ENCODE measurements at regions not wholly inside any gene's neighbourhood (a gene's known extent, or its start where the extent isn't known, plus 50 kb on each side); places are given as distances from the start of the nearest gene placed in this dataset.

DNA sequence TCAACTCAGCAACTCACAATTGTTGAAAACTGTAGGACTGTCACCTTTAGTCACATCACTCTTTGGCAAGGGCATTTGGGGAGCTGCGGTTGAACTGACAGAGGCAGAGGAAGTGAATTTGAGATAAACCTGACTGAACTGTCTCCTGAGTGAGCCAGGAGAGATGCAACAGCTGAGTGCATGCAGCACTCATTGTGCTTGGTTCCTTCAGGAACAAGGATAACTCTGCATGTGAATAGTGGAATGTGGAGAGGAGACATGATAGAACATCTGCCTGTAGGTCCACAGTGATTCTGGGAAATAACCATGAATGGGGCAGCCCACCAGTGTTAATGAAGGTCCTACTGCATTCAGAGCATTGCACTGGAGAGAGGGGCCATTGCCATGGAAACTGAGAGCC is 494.7 kb downstream of the STK39 start:
- no peak for DNase-seq
- TF ChIP-seq POLR2A (IDR thresholded peaks at IDR 0.05), result no peak
- TF ChIP-seq, protein P1, sequence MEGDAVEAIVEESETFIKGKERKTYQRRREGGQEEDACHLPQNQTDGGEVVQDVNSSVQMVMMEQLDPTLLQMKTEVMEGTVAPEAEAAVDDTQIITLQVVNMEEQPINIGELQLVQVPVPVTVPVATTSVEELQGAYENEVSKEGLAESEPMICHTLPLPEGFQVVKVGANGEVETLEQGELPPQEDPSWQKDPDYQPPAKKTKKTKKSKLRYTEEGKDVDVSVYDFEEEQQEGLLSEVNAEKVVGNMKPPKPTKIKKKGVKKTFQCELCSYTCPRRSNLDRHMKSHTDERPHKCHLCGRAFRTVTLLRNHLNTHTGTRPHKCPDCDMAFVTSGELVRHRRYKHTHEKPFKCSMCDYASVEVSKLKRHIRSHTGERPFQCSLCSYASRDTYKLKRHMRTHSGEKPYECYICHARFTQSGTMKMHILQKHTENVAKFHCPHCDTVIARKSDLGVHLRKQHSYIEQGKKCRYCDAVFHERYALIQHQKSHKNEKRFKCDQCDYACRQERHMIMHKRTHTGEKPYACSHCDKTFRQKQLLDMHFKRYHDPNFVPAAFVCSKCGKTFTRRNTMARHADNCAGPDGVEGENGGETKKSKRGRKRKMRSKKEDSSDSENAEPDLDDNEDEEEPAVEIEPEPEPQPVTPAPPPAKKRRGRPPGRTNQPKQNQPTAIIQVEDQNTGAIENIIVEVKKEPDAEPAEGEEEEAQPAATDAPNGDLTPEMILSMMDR (IDR thresholded peaks at IDR 0.05 in 4 of 5, conservative IDR thresholded peaks at IDR 0.05 in 1 of 5), result no peak

DNA sequence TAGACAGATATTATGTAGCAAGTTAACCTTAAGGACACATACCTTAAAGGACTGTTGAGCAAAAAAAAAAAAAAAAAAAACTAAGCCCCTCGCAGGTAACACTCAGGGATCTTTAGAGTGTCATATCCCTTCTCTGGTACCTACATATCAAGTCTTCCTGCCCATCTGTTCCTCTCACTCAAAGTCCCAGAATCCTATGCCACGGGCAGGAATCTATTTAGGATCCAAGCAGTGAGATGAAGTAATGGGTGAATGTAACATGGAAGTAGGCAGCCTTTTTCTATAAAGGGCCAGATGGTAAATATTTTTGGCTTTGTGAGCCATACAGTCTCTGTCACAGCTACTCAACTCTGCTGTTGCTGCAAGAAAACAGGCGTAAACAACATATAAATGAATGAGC is 496.7 kb downstream of the STK39 start:
- ATAC-seq (peak; percentile 49 to 63), DNase-seq (peak; percentile 35 to 62)
- peak; percentile 35 to 40 for TF ChIP-seq POLR2A (IDR thresholded peaks at IDR 0.05)
- TF ChIP-seq, protein P1 (IDR thresholded peaks at IDR 0.05 in 4 of 5, conservative IDR thresholded peaks at IDR 0.05 in 1 of 5), result no peak
- H3K4me3 ChIP-seq, result peak overlapping the region in 2 of 4 donors; percentile 47
- no peaks in the 10 kb centered on the region for H3K27me3 ChIP-seq
- no peaks in the 10 kb centered on the region for H3K9me3 ChIP-seq
- H3K36me3 ChIP-seq, result no peaks in the 10 kb centered on the region
- H3K4me1 ChIP-seq, result peaks cover 6 to 30% of the 10 kb centered on the region in 2 donors
- peak overlapping the region; percentile 86 to 89 (median 88) for H3K27ac ChIP-seq
- in situ Hi-C loops (cut with MboI; ENCODE audit: low sequenced_read_pairs in 4 of 4), result no loop called here
- intact Hi-C loops (cut with DNase I; ENCODE audit: low total_unique reads), result loop anchor here (2.0 kb wide), 1 partner anchor 484 kb away; no protein-coding TSS in a partner anchor

More for the DNA sequence above, 494.7 kb downstream of the STK39 start:
- Histone ChIP-seq H3K4me1 (peaks cover 6 to 30% of the 10 kb centered on the region in 2 donors), H3K36me3 (no peaks in the 10 kb centered on the region), H3K27me3 (no peaks in the 10 kb centered on the region), H3K4me3 (no peak overlapping the region), H3K27ac (peak overlapping the region; percentile 20 to 89 (median 88)), H3K9me3 (no peaks in the 10 kb centered on the region)
- in situ Hi-C loops (cut with MboI; ENCODE audit: low sequenced_read_pairs in 4 of 4), result no loop called here
- intact Hi-C loops (cut with DNase I; ENCODE audit: low total_unique reads), result no loop called here
- ATAC-seq, result no peak

DNA sequence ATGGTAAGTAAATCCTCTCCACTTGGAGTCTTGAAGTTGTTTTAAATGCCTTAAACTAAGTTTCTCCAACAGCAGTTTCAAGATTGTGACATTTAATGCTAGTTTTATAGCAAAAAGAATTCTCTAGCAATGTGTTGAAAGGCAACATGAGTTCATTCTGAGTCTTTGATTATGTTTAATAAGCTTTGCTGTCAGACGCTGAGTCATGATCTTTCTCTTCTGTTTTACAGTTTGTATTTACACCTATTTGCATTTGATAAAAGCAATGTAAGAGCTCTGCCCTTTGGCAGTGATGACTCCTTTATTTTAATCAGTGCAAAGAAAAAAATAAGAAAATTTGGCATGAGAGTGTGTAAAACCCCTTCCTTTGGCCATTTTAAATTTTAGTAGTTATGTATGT is 497.7 kb downstream of the STK39 start:
- DNase-seq (no peak), ATAC-seq (no peak)
- peaks cover 6 to 30% of the 10 kb centered on the region in 2 donors for H3K4me1 ChIP-seq
- H3K9me3 ChIP-seq, result no peaks in the 10 kb centered on the region
- peak overlapping the region; percentile 34 to 47 (median 46) for H3K4me3 ChIP-seq
- H3K27ac ChIP-seq, result peak overlapping the region; percentile 86 to 89 (median 88)
- H3K36me3 ChIP-seq, result no peaks in the 10 kb centered on the region
- intact Hi-C loops (cut with DNase I; ENCODE audit: low total_unique reads), result loop anchor here (2.0 to 5.0 kb wide), 3 partner anchors 63 to 562 kb away; no protein-coding TSS in a partner anchor
- TF ChIP-seq, protein P1 (IDR thresholded peaks at IDR 0.05 in 4 of 5, conservative IDR thresholded peaks at IDR 0.05 in 1 of 5), result no peak
- TF ChIP-seq POLR2A (IDR thresholded peaks at IDR 0.05), result no peak
- in situ Hi-C loops (cut with MboI; ENCODE audit: low sequenced_read_pairs in 4 of 4), result no loop called here
- H3K27me3 ChIP-seq, result no peaks in the 10 kb centered on the region

DNA sequence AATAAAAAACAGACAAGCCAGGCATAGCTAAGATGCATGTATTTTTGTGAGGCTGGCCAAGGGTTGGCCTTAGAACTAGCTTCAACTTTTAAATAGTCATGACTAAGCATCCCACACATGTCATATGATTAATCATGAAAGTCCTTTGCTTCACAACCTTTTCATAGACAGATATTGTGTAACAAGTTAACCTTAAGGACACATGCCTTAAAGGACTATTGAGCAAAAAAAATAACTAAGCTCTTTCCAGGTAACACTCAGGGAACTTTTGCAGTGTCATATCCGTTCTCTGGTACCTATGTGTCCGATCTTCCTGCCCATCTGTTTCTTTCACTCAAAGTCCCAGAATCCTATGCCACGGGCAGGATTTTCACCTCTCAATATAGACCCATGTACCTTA is 498.4 kb downstream of the STK39 start:
- H3K27me3 ChIP-seq, result no peaks in the 10 kb centered on the region
- peak overlapping the region in 1 of 4 donors; percentile 47 for H3K4me3 ChIP-seq
- TF ChIP-seq, protein P1 (IDR thresholded peaks at IDR 0.05 in 4 of 5, conservative IDR thresholded peaks at IDR 0.05 in 1 of 5), result peak in 1 of 5 experiments; percentile 11
- peak in 1 of 2 donors; percentile 15 for TF ChIP-seq POLR2A (IDR thresholded peaks at IDR 0.05)
- DNase-seq, result peak; percentile 76 to 78
- no peaks in the 10 kb centered on the region for H3K36me3 ChIP-seq
- H3K4me1 ChIP-seq, result peaks cover 6 to 30% of the 10 kb centered on the region in 2 donors
- peak overlapping the region; percentile 86 to 89 (median 88) for H3K27ac ChIP-seq
- H3K9me3 ChIP-seq, result no peaks in the 10 kb centered on the region
- intact Hi-C loops (cut with DNase I; ENCODE audit: low total_unique reads), result loop anchor here (2.0 to 5.0 kb wide), 2 partner anchors 62 to 562 kb away; no protein-coding TSS in a partner anchor
- peak; percentile 85 to 89 for ATAC-seq
- in situ Hi-C loops (cut with MboI; ENCODE audit: low sequenced_read_pairs in 4 of 4), result no loop called here

All from gastrocnemius medialis (tissue), 4 donors.